GM12878 (cell line): ENCODE measurements at regions not wholly inside any gene's neighbourhood (a gene's known extent, or its start where the extent isn't known, plus 50 kb on each side); places are given as distances from the start of the nearest gene placed in this dataset.

ENCODE experiments used
- CHD2 ChIP-seq: IDR thresholded peaks from 2 replicates; pipeline ENCODE4 v1.6.1; 2011; ENCODE audit warnings: low read depth, low read length, improper control_type of control experiment, borderline replicate concordance
- CTCF ChIP-seq, 3 experiments: IDR thresholded peaks in 2 of 3; conservative IDR thresholded peaks in 1 of 3; 2 replicates each; pipeline ENCODE4 v1.5.1; 2011; ENCODE audit warnings: low read depth in 3 of 3, low read length in 3 of 3, mild to moderate bottlenecking in 3 of 3, control low read depth in 2 of 3, moderate library complexity in 2 of 3, inconsistent platforms in 1 of 3, mixed read lengths in 1 of 3; ENCODE audit not compliant: control insufficient read depth in 2 of 3, insufficient read depth in 1 of 3; ENCODE audit errors: extremely low read depth in 1 of 3
- GABPA ChIP-seq: IDR thresholded peaks from 2 replicates; pipeline ENCODE4 v1.6.1; 2014; ENCODE audit warnings: antibody characterized with exemption, low read depth, mild to moderate bottlenecking, inconsistent platforms
- HDAC6 ChIP-seq: fragments of 200-600 bp; sonication (generic); IDR thresholded peaks from one replicate; pipeline ENCODE4 v1.8.0; 2017; ENCODE audit warnings: antibody characterized with exemption; ENCODE audit not compliant: unreplicated experiment
- SIN3A ChIP-seq: IDR thresholded peaks from 2 replicates; pipeline ENCODE4 v1.6.1; 2012; ENCODE audit warnings: low read depth, low read length, improper control_type of control experiment
- TCF12 ChIP-seq: IDR thresholded peaks from 2 replicates; pipeline ENCODE4 v1.6.1; 2011; ENCODE audit warnings: low read depth, mild to moderate bottlenecking, low read length
- ZNF274 ChIP-seq: IDR thresholded peaks from one replicate; pipeline ENCODE4 v1.8.0; 2011; ENCODE audit not compliant: insufficient read length, insufficient read depth
- TF ChIP-seq, protein P1 (sequence below): IDR thresholded peaks from 2 replicates; pipeline ENCODE4 v1.6.1; 2012; ENCODE audit warnings: mild to moderate bottlenecking, low read depth, low read length

DNA sequence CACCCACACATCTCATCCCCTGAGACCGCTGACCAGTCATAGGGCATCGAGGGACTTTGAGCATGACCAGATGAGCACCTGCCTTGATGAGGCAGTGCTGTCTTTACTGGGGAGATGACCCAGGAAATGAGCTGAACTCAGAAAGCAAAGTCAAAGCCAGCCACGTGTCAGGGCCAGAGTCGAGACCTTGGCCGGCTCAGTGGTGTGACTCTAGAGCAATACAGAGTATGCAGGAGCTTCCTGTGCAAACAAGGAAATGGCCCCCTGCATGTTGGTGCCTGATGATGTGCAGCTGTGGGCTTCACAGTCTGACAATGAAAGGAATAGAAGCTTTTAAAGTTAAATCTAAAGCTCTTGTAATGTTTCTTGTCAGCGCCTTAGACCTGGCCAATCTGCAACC is 332.9 kb downstream of the PCNX1 start:
- TF ChIP-seq HDAC6 (no peak), TCF12 (no peak), SIN3A (no peak), CTCF (IDR thresholded peaks at IDR 0.05 in 2 of 3, conservative IDR thresholded peaks at IDR 0.05 in 1 of 3; ENCODE audit: control insufficient read depth in 2 of 3, extremely low read depth in 1 of 3, insufficient read depth in 1 of 3, low read depth in 3 of 3, low read length in 3 of 3) (no peak), ZNF274 (no peak), GABPA (no peak), CHD2 (no peak)
- TF ChIP-seq, protein P1, sequence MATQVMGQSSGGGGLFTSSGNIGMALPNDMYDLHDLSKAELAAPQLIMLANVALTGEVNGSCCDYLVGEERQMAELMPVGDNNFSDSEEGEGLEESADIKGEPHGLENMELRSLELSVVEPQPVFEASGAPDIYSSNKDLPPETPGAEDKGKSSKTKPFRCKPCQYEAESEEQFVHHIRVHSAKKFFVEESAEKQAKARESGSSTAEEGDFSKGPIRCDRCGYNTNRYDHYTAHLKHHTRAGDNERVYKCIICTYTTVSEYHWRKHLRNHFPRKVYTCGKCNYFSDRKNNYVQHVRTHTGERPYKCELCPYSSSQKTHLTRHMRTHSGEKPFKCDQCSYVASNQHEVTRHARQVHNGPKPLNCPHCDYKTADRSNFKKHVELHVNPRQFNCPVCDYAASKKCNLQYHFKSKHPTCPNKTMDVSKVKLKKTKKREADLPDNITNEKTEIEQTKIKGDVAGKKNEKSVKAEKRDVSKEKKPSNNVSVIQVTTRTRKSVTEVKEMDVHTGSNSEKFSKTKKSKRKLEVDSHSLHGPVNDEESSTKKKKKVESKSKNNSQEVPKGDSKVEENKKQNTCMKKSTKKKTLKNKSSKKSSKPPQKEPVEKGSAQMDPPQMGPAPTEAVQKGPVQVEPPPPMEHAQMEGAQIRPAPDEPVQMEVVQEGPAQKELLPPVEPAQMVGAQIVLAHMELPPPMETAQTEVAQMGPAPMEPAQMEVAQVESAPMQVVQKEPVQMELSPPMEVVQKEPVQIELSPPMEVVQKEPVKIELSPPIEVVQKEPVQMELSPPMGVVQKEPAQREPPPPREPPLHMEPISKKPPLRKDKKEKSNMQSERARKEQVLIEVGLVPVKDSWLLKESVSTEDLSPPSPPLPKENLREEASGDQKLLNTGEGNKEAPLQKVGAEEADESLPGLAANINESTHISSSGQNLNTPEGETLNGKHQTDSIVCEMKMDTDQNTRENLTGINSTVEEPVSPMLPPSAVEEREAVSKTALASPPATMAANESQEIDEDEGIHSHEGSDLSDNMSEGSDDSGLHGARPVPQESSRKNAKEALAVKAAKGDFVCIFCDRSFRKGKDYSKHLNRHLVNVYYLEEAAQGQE = no peak
